HG03378 (cell line): ENCODE measurements at regions not wholly inside any gene's neighbourhood (a gene's known extent, or its start where the extent isn't known, plus 50 kb on each side); places are given as distances from the start of the nearest gene placed in this dataset.
"Not testable (repeated sequence)": the region's sequence is repeated elsewhere in the genome, so short reads cannot be mapped to it uniquely, and the experiment has no call there.

ENCODE experiments used
- ATAC-seq: cut with Tn5 transposase; IDR thresholded peaks from one replicate; pipeline ENCODE4 v1.9.1; 2021; ENCODE audit warnings: mild to moderate bottlenecking, moderate library complexity; ENCODE audit not compliant: unreplicated experiment

DNA sequence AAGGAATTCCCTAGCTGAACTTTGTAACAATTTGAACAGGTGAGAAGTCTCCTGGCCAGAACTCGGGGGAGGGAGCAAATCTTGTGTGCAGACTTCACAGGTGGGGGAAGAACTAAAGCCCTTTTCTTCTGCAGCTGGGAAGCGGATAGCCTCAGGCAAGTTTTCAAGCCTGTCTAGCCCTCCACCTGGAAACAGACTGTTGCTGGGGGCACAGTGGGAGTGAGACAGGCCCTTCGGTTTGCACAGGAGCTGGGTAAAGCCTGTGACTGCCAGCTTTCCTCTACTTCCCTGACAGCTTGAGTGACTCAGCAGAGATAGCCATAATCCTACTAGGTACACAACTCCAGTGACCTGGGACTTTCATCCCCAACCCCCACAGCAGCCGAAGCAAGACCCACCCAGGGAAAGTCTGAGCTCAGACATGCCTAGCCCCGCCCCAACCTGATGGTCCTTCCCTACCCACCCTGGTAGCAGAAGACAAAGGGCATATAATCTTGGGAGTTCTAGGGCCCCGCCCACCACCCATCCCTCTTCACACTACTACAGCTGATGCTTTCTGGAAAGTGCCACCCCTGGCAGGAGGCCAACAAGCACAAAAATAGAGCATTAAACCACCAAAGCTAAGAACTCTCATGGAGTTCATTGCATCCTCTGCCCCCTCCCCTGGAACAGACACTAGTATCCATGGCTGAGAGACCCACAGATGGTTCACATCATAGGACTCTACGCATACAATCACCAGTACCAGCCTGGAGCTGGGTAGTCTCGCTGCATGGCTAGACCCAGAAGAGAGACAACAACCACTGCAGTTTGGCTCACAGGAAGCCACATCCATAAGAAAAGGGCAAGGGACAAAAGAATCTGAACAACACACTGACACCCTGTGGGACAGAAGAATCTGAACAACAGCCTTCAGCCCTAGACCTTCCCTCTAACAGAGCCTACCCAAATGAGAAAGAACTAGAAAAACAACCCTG lies 479.0 kb downstream of the RAP2B start:
- no peak for ATAC-seq

GRCh38 chr3:153642576-153642975 lies 478.6 kb upstream of the ARHGEF26 start:
- ATAC-seq: not testable (repeated sequence)

DNA sequence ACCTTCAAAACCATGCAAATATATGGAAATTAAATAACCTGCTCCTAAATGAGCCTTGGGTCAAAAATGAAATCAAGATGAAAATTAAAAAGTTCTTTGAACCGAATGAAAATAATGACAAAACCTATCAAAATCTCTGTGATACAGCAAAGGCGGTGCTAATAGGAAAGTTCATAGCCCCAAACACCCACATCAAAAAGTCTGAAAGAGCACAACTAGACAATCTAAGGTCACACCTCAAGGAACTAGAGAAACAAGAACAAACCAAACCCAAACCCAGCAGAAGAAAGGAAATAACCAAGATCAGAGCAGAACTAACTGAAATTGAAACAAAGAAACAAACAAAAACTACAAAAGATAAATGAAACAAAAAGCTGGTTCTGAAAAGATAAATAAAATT lies 477.7 kb upstream of the ARHGEF26 start:
- ATAC-seq: not testable (repeated sequence)

- ATAC-seq: no peak
These were observed 471.8 kb upstream of the ARHGEF26 start for GRCh38 chr3:153649286-153649839.

DNA sequence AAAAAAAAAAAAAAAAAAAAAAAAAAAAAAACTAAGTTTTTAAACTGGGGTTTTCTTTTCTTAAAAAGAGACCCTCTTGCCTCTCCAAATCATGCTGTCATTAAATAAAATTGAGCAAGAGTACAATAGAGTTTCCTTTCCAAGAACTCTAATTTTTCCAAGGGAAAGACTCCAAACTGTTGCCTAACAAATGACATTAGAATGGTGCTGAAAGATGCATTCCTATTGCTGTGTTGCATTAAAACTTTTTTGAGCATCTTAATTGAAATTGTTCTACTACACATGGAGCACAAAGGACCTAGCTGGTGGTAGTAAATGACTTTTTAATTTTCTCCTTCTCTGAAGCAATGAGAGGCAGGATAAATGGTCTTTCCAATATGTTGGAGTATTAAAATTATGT lies 469.1 kb upstream of the ARHGEF26 start:
- ATAC-seq: no peak

DNA sequence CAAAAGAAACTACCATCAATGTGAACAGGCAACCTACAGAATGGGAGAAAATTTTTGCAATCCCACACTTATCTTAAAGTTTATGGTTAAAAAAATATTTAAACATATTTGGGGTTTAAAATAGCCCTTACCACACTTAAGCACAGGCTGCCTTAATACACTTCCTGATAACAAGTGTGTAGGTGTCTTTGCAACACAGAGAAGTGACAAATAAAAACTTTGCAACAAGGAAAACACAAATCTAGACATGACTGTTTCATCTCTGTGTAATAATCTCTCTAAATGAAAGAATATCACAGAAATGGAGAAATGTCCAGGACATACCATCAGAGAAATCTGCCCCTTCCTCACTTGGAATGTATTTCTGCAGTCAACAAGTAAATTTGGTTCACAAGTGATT lies 464.1 kb upstream of the ARHGEF26 start:
- ATAC-seq: no peak

DNA sequence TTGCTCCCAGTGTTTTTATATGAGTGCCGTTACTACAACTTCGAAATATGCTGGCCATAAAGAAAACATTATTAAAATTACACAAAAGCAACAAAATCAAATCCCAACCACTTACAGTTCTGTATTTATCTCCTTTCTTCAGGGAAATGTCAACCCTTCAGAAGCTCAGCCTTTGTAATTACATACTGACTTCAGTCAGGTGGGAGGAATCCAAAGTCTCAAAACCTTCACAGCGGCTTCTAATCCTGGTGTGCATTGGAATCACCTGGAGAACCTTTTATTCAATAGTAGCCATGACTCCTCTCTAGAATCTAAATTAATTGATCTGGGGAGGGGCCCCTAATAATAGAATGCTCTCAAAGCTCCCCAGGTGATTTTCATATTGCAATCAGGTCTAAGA lies 463.7 kb upstream of the ARHGEF26 start:
- no peak for ATAC-seq

DNA sequence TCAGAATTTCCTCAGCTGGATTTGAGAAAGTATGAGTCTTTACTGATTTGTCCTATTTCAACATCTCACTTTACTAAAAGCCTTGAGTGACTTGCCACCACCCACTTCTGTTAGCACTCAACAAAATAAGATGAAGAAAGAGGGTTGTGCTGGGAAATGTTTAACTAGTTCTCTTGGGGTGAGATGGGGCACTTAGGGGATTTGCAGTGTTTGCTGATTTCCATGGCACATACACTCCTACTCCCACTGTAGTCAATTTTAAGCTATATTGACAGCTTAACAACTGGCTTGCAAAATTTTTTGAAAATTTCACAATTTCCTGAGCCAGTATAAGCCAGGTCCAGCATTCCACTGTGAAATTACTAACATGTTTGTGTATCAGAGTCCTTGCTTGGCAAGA lies 463.1 kb upstream of the ARHGEF26 start:
- no peak for ATAC-seq

GRCh38 chr3:153666991-153667740 lies 454.0 kb upstream of the ARHGEF26 start:
- ATAC-seq: no peak

GRCh38 chr3:153669527-153669926 lies 451.7 kb upstream of the ARHGEF26 start:
- no peak for ATAC-seq

DNA sequence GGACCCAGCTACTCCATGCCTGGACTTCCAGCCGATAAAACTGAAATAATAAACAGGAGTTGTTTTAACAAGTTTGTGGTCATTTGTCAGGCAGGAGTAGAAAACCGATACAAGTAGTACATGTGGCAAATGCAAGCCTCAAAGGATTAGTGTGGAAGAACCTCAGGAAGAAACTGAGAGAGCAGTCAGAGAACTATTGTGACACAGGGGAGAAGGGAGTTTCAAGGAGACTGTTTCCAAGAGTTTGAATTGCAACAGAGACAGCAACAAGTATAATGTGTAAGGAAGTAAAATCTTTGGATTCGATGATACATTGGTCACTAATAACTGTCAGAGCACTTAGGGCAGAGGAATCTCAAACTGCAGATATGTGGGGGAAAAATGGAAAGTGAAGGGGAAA lies 450.6 kb upstream of the ARHGEF26 start:
- ATAC-seq: no peak

DNA sequence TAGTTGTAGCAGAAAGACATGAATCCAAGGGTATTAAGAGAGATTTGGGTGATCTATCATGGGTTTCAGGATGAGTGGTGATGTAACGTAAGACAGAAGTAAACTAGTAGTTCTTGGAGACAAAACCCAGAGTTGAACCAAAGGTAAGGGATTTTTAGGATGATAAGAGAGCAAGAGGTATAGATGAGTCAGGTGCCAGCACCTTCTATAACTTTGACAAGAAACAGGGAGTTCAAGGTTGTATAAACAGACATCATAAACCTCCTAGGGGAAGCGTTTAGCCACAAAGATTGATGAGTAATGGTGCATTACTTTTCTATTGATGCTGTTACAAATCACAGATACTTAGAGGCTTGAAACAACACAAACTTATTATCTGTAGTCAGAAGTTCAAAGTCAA lies 447.3 kb upstream of the ARHGEF26 start:
- no peak for ATAC-seq

DNA sequence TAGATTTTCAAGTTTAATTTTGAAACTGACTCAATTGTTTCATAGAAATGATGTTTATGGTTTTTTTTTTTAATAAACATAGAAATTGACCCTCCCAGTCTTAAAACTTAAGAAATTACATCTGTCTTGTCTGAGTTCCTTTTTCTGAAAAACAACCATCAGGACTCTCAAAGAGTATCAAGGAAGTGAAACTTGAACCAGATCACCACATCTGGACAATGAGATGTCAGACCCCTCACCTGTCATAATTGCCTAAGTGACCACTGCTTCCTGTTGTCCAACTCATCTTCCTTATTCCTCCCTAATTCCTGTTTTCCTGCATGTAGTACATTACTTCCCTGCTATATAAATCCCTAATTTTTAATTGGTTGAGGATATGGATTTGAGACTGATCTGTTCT lies 441.5 kb upstream of the ARHGEF26 start:
- ATAC-seq: no peak

GRCh38 chr3:153680526-153680925 lies 440.7 kb upstream of the ARHGEF26 start:
- ATAC-seq: no peak

GRCh38 chr3:153681057-153681456 lies 440.1 kb upstream of the ARHGEF26 start:
- ATAC-seq: no peak

DNA sequence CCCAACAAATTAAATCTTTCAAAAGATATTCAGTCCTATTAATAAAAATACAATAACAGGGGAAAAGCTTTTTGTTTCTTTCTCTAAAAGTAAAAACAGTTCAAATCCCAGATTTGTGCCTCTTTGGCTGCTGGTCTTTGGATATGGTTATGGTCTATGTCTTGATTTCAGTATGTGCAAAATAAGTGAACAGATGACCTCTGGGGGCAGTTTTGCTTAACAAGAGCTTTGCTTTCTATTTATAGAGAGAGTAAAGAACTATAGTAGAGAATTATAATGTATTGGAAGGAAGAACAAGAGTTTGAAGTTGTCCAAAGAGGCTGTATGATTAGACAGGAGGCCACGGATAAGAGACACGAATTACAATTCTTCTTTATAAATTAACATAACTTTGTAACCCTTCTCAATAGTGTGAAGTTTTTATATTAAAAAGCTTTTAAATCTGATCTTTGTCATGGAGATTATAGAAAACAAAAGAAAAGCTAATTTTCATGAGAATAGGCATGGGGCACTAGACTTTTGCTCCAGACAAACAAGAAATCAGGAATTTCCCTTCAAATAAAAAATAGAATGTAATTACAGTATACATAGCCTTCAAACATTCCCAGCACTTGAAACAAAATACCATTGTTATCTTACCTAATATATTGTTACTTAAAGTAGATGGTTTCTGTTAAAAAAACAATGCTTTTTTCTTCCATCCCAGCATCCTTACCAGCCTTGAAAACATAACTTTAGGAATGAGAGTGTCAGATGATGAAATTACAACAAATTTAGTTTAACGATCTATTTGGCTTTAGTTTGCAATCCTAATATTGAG lies 432.7 kb upstream of the ARHGEF26 start:
- ATAC-seq: no peak

DNA sequence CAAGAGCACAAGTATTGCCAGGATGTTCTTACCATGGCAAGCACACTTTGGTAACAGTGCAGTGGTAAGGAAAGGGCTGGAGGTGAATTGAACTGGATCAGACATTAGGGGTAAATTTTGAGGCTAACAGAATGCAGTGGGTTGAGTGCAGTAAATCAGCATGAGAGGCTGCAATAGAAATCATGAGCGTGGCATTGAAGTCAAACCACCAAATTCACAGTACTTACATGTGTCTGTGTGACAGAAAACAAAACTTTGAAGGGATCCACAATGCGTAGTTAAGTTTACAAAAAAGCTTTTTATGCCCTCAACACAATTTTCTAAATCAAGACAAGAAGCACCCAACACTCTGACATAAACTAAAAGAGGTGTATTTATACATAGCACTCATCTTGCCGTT lies 428.0 kb upstream of the ARHGEF26 start:
- no peak for ATAC-seq

DNA sequence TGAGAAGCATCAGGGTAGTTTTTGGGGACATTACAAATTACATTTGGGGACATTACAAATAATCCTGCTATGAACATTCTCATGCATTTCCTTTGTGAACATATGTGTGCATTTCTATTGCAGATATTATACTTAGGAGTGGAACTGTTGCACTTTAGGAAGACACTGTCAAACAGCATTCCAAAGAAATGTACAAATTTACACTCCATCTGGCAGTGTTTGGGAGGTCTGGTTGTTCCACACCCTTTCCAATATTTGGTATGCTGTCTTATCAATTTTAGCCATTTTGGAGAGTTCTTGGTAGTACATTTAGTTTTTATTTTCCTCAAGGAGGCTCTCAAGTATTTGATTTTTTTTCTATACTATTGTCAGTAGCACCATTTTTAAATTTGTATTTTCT lies 419.1 kb upstream of the ARHGEF26 start:
- ATAC-seq: no peak

DNA sequence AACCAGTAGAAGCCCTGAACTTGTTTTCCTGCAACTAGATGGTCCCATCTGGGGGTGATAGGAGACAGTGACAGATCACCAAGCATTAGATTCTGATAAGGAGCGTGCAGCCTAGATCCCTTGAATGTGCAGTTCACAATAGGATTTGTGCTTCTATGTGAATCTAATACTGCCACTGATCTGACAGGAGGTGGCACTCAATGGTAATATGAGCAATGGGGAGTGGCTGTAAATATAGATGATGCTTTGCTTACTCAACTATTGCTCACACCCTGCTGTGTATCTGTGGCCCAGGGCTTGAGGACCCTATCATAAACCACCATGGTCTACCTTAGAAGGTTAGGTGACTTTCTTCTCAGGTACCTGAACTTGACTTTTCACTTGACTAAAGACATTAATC lies 417.1 kb upstream of the ARHGEF26 start:
- no peak for ATAC-seq

DNA sequence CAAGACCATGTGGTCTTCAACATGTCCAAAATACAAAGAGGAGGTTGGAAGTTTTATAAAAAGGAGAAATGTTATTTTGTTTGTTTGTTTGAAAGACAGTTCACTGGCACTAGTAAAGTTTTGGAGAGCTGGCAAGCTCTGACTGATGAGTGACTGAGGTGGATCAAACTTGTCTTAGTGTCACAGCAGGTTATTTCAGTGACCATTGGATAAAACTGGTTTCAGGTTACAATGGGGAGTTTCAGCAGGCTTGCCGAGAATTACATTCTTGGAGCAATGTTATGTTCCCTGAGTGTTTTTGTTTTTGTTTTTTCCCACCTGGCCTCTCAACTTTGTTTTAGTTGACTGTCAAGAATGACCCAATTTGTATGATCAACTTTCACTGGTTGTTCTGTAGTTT lies 414.5 kb upstream of the ARHGEF26 start:
- ATAC-seq: no peak

- ATAC-seq: no peak
These were observed 407.2 kb upstream of the ARHGEF26 start for GRCh38 chr3:153714016-153714415.
